HFFc6 (cell line): ENCODE measurements at regions not wholly inside any gene's neighbourhood (a gene's known extent, or its start where the extent isn't known, plus 50 kb on each side); places are given as distances from the start of the nearest gene placed in this dataset.

Experiments
- DNase-seq: peaks from one replicate; pipeline ENCODE4 v3.0.0-alpha.2; 2018
- H3K27ac Mint-ChIP-seq: 2 replicates; pipeline ENCODE4 v1.8.0; 2020; ENCODE audit warnings: mild to moderate bottlenecking, mixed read lengths
- H3K27me3 Mint-ChIP-seq: 2 replicates; pipeline ENCODE4 v1.8.0; 2021; ENCODE audit warnings: mild to moderate bottlenecking, moderate library complexity, mixed read lengths; ENCODE audit not compliant: insufficient read depth
- H3K36me3 Mint-ChIP-seq: 2 replicates; pipeline ENCODE4 v1.8.0; 2021; ENCODE audit warnings: low read depth, mixed read lengths
- H3K4me1 Mint-ChIP-seq: 2 replicates; pipeline ENCODE4 v1.8.0; 2020; ENCODE audit warnings: low read depth, mixed read lengths
- H3K4me3 Mint-ChIP-seq: 2 replicates; pipeline ENCODE4 v1.8.0; 2020; ENCODE audit warnings: mild to moderate bottlenecking, moderate library complexity, mixed read lengths
- H3K9me3 Mint-ChIP-seq: 2 replicates; pipeline ENCODE4 v1.8.0; 2020; ENCODE audit warnings: mild to moderate bottlenecking, mixed read lengths
- CTCF ChIP-seq: fragments of 200-600 bp; sonication (generic); IDR thresholded peaks from 2 replicates; pipeline ENCODE4 v1.5.0; 2021; ENCODE audit warnings: antibody characterized with exemption, mild to moderate bottlenecking

- Mint-ChIP-seq H3K36me3 (no peaks in the 10 kb centered on the region), H3K9me3 (no peaks in the 10 kb centered on the region), H3K27ac (no peak overlapping the region), H3K4me3 (no peak overlapping the region), H3K4me1 (no peaks in the 10 kb centered on the region), H3K27me3 (no peaks in the 10 kb centered on the region; the same call in 1 of the 2 replicates)
- TF ChIP-seq CTCF: no peak
- DNase-seq: no peak
Measured at GRCh38 chr3:88940296-88940695, 167.1 kb upstream of the EPHA3 start.

- TF ChIP-seq CTCF: no peak
- Mint-ChIP-seq H3K9me3 (peaks cover 4% of the 10 kb centered on the region; the same call in 1 of the 2 replicates), H3K4me3 (no peak overlapping the region)
Measured at GRCh38 chr3:88947013-88947412, 160.4 kb upstream of the EPHA3 start.

DNA sequence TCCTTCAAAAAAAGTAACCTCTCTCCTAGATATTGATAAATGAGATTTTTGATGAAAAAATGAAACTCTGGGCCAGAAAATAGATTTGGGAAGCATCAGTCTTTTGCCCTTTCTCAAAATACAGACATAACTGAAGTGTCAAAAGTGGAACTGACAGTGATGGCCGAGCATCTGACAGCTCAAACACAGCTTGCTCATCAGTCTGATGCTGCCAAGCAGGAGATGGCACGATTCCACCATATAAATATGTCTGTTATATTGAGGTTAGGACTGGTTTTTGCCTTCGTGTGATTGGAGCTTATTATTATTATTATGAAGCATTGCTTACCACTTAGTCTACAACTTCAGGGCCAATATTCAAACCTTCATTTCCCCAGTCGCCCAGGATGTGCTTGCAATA lies 152.6 kb upstream of the EPHA3 start:
- H3K9me3 Mint-ChIP-seq: peaks cover 4% of the 10 kb centered on the region; the same call in 1 of the 2 replicates
- H3K4me3 Mint-ChIP-seq: no peak overlapping the region
- no peak for TF ChIP-seq CTCF
- H3K27ac Mint-ChIP-seq: no peak overlapping the region
- no peaks in the 10 kb centered on the region for H3K36me3 Mint-ChIP-seq
- DNase-seq: no peak
- peaks cover 27% of the 10 kb centered on the region for H3K4me1 Mint-ChIP-seq
- H3K27me3 Mint-ChIP-seq: no peaks in the 10 kb centered on the region

More at GRCh38 chr3:88947013-88947412, 160.4 kb upstream of the EPHA3 start:
- Mint-ChIP-seq H3K27me3 (no peaks in the 10 kb centered on the region; the same call in 1 of the 2 replicates), H3K36me3 (peaks cover 5% of the 10 kb centered on the region; the same call in 1 of the 2 replicates), H3K27ac (no peak overlapping the region), H3K4me1 (no peaks in the 10 kb centered on the region)
- DNase-seq: no peak

DNA sequence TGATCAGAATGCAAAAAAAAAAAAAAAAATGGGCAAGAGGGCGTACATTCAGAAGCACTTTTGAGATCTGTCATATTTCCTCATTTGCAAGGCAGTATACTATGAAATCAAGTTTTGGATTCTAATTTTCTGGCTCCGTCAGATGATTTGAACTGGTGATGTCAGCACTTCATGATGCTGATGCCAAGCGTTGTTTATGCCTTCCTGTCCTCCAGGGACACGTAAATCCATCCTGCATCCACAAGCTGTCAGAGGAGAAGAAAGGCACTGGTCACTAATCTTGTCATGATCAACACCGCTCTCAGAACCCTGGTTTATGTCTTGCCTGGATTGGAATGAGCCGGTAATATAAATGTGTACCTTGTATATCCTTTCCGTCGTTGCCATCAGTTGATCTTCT lies 152.1 kb upstream of the EPHA3 start:
- no peak for TF ChIP-seq CTCF

DNA sequence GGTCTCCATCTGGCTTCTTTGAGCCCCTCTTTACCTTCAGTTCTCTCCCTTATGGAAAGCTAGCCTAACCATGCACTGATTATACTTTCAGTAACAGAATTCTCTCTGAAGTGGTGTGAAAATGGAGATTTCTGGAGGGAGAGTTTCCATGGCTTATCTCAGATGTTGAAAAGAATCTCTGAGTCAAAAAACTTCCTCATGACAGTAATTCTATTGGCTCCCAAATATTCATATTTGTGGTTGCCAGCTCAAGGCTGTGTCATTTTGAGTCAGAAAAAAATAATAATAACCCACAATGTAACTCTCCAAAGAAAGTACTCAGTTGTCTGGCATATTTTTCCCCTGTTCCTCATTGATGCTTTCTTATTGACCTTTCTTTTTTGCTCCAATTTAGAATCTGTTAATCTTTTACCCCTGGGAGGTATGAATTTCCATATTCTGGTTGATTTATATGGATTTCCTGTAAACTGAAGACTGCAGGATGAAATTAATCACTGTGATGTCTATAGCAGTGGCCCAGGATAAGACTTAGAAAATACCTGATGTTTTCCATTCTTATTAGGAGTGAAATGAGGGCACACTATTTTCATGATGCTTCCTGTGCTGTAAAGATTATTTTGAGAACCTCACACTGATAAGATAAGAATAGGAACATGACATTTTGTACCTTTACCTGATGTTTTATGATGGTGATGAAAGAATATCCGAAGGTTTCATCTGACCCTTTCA lies 149.5 kb upstream of the EPHA3 start:
- Mint-ChIP-seq H3K27me3 (no peaks in the 10 kb centered on the region), H3K27ac (peak overlapping the region; percentile 87), H3K4me3 (peak overlapping the region; percentile 58), H3K4me1 (peaks cover 27% of the 10 kb centered on the region), H3K36me3 (peaks cover 4% of the 10 kb centered on the region; the same call in 1 of the 2 replicates), H3K9me3 (peaks cover 4% of the 10 kb centered on the region; the same call in 1 of the 2 replicates)
- no peak for TF ChIP-seq CTCF
- peak; percentile 69 for DNase-seq

More for the DNA sequence above, 152.1 kb upstream of the EPHA3 start:
- peaks cover 27% of the 10 kb centered on the region for H3K4me1 Mint-ChIP-seq
- H3K27ac Mint-ChIP-seq: no peak overlapping the region
- H3K4me3 Mint-ChIP-seq: no peak overlapping the region
- peaks cover 4% of the 10 kb centered on the region; the same call in 1 of the 2 replicates for H3K9me3 Mint-ChIP-seq
- H3K36me3 Mint-ChIP-seq: peaks cover 1% of the 10 kb centered on the region; the same call in 1 of the 2 replicates
- DNase-seq: no peak
- no peaks in the 10 kb centered on the region for H3K27me3 Mint-ChIP-seq
